Natural killer cell treated with Interleukin-12 subunit alpha and Interleukin-12 subunit beta and Interleukin-15 and Interleukin-18, amount 100 ng/mL, for 72 hours (primary cell): ENCODE measurements at regions not wholly inside any gene's neighbourhood (a gene's known extent, or its start where the extent isn't known, plus 50 kb on each side); places are given as distances from the start of the nearest gene placed in this dataset.
A peak's percentile ranks its signal among the peaks of the same experiment; 100 is the strongest.

Experiments used
- ATAC-seq, 2 donors: fragments of 150-1000 bp; cut with Tn5 transposase in 1 of 2; sonication (Bioruptor Pico), chemical (Tn5 transposase) in 1 of 2; 2 replicates each; pipeline ENCODE4 v1.10.0; 2021
- DNase-seq: peaks from one replicate; pipeline ENCODE4 v3.0.0; 2022; ENCODE audit warnings: low spot score
- H3K27ac Mint-ChIP-seq, 2 donors: 1 replicate in 1 of 2; 2 replicates in 1 of 2; pipeline ENCODE4 v1.8.0; 2022; ENCODE audit warnings: mixed read lengths in 2 of 2, mild to moderate bottlenecking in 1 of 2, moderate library complexity in 1 of 2
- H3K27me3 Mint-ChIP-seq, 2 donors: 1 replicate in 1 of 2; 2 replicates in 1 of 2; pipeline ENCODE4 v1.8.0; 2022; ENCODE audit warnings: mixed read lengths in 2 of 2
- H3K36me3 Mint-ChIP-seq: one replicate; pipeline ENCODE4 v1.8.0; 2022; ENCODE audit warnings: mixed read lengths
- H3K4me1 Mint-ChIP-seq, 2 donors: 1 replicate in 1 of 2; 2 replicates in 1 of 2; pipeline ENCODE4 v1.8.0; 2022; ENCODE audit warnings: low read depth in 2 of 2, mixed read lengths in 2 of 2, mild to moderate bottlenecking in 1 of 2
- H3K4me3 Mint-ChIP-seq: one replicate; pipeline ENCODE4 v1.8.0; 2022; ENCODE audit warnings: mixed read lengths
- H3K9me3 Mint-ChIP-seq: 2 replicates; pipeline ENCODE4 v1.8.0; 2022; ENCODE audit warnings: mixed read lengths

- no peak overlapping the region for H3K27ac Mint-ChIP-seq
- H3K36me3 Mint-ChIP-seq = no peaks in the 10 kb centered on the region
- no peak overlapping the region for H3K4me3 Mint-ChIP-seq
- H3K9me3 Mint-ChIP-seq = no peaks in the 10 kb centered on the region
- no peak for DNase-seq
- peaks cover 24 to 37% of the 10 kb centered on the region in 2 donors for H3K27me3 Mint-ChIP-seq
- no peaks in the 10 kb centered on the region for H3K4me1 Mint-ChIP-seq
- no peak for ATAC-seq
These were observed 965.2 kb downstream of the TBC1D22A start for GRCh38 chr22:47727641-47728040.

- no peaks in the 10 kb centered on the region for H3K9me3 Mint-ChIP-seq
- no peaks in the 10 kb centered on the region for H3K36me3 Mint-ChIP-seq
- ATAC-seq (no peak), DNase-seq (no peak)
- H3K27ac Mint-ChIP-seq = no peak overlapping the region
- H3K27me3 Mint-ChIP-seq = peaks cover 28 to 42% of the 10 kb centered on the region in 2 donors
- H3K4me1 Mint-ChIP-seq = no peaks in the 10 kb centered on the region
- no peak overlapping the region for H3K4me3 Mint-ChIP-seq
These were observed 962.3 kb downstream of the TBC1D22A start for GRCh38 chr22:47724751-47725150.

- H3K27me3 Mint-ChIP-seq = peaks cover 28 to 38% of the 10 kb centered on the region in 2 donors
- H3K4me1 Mint-ChIP-seq = no peaks in the 10 kb centered on the region
- no peak for ATAC-seq
These were observed 961.6 kb downstream of the TBC1D22A start for GRCh38 chr22:47724030-47724429.

GRCh38 chr22:47718337-47718736 is 955.9 kb downstream of the TBC1D22A start:
- H3K4me3 Mint-ChIP-seq = no peak overlapping the region
- DNase-seq (no peak), ATAC-seq (no peak)
- H3K9me3 Mint-ChIP-seq = no peaks in the 10 kb centered on the region
- H3K27ac Mint-ChIP-seq = no peak overlapping the region
- H3K36me3 Mint-ChIP-seq = no peaks in the 10 kb centered on the region
- peaks cover 17 to 21% of the 10 kb centered on the region in 2 donors for H3K27me3 Mint-ChIP-seq
- H3K4me1 Mint-ChIP-seq = no peaks in the 10 kb centered on the region

More at GRCh38 chr22:47724030-47724429, 961.6 kb downstream of the TBC1D22A start:
- DNase-seq = no peak
- Mint-ChIP-seq H3K9me3 (no peaks in the 10 kb centered on the region), H3K27ac (no peak overlapping the region), H3K4me3 (no peak overlapping the region), H3K36me3 (no peaks in the 10 kb centered on the region)

- DNase-seq (no peak), ATAC-seq (no peak)
- H3K9me3 Mint-ChIP-seq = no peaks in the 10 kb centered on the region
- H3K36me3 Mint-ChIP-seq = no peaks in the 10 kb centered on the region
- peaks cover 20 to 21% of the 10 kb centered on the region in 2 donors for H3K27me3 Mint-ChIP-seq
- no peak overlapping the region for H3K27ac Mint-ChIP-seq
- H3K4me1 Mint-ChIP-seq = no peaks in the 10 kb centered on the region
- no peak overlapping the region for H3K4me3 Mint-ChIP-seq
These were observed 954.6 kb downstream of the TBC1D22A start for GRCh38 chr22:47716890-47717615.

GRCh38 chr22:47715866-47716578 is 953.6 kb downstream of the TBC1D22A start:
- ATAC-seq = no peak
- no peak for DNase-seq
- H3K4me3 Mint-ChIP-seq = no peak overlapping the region
- peaks cover 10 to 17% of the 10 kb centered on the region in 2 donors for H3K27me3 Mint-ChIP-seq
- H3K9me3 Mint-ChIP-seq = no peaks in the 10 kb centered on the region
- H3K4me1 Mint-ChIP-seq = no peaks in the 10 kb centered on the region
- H3K36me3 Mint-ChIP-seq = no peaks in the 10 kb centered on the region
- H3K27ac Mint-ChIP-seq = no peak overlapping the region

- Mint-ChIP-seq H3K4me3 (no peak overlapping the region), H3K27me3 (peaks cover 22 to 25% of the 10 kb centered on the region in 2 donors), H3K4me1 (no peaks in the 10 kb centered on the region), H3K27ac (no peak overlapping the region), H3K36me3 (no peaks in the 10 kb centered on the region), H3K9me3 (no peaks in the 10 kb centered on the region)
- DNase-seq (no peak), ATAC-seq (peak in 1 of 2 donors; percentile 31)
These were observed 951.5 kb downstream of the TBC1D22A start for GRCh38 chr22:47713941-47714340.

- no peak overlapping the region for H3K4me3 Mint-ChIP-seq
- no peaks in the 10 kb centered on the region for H3K4me1 Mint-ChIP-seq
- ATAC-seq (no peak), DNase-seq (no peak)
- peaks cover 31 to 47% of the 10 kb centered on the region in 2 donors for H3K27me3 Mint-ChIP-seq
- no peaks in the 10 kb centered on the region for H3K36me3 Mint-ChIP-seq
- no peaks in the 10 kb centered on the region for H3K9me3 Mint-ChIP-seq
- no peak overlapping the region for H3K27ac Mint-ChIP-seq
These were observed 947.7 kb downstream of the TBC1D22A start for GRCh38 chr22:47710135-47710534.

- no peak overlapping the region for H3K27ac Mint-ChIP-seq
- peaks cover 35 to 49% of the 10 kb centered on the region in 2 donors for H3K27me3 Mint-ChIP-seq
- no peaks in the 10 kb centered on the region for H3K36me3 Mint-ChIP-seq
- no peak overlapping the region for H3K4me3 Mint-ChIP-seq
- no peaks in the 10 kb centered on the region for H3K4me1 Mint-ChIP-seq
- ATAC-seq (no peak), DNase-seq (no peak)
- H3K9me3 Mint-ChIP-seq = no peaks in the 10 kb centered on the region
These were observed 942.9 kb downstream of the TBC1D22A start for GRCh38 chr22:47705350-47705749.

- no peaks in the 10 kb centered on the region for H3K36me3 Mint-ChIP-seq
- no peak overlapping the region for H3K27ac Mint-ChIP-seq
- no peaks in the 10 kb centered on the region for H3K9me3 Mint-ChIP-seq
- H3K27me3 Mint-ChIP-seq = peaks cover 16 to 26% of the 10 kb centered on the region in 2 donors
- ATAC-seq (no peak), DNase-seq (no peak)
- no peak overlapping the region for H3K4me3 Mint-ChIP-seq
- H3K4me1 Mint-ChIP-seq = no peaks in the 10 kb centered on the region
These were observed 936.5 kb downstream of the TBC1D22A start for GRCh38 chr22:47698906-47699305.

GRCh38 chr22:47697861-47698260 is 935.4 kb downstream of the TBC1D22A start:
- H3K4me1 Mint-ChIP-seq = no peaks in the 10 kb centered on the region
- peaks cover 16 to 26% of the 10 kb centered on the region in 2 donors for H3K27me3 Mint-ChIP-seq
- H3K27ac Mint-ChIP-seq = no peak overlapping the region
- no peaks in the 10 kb centered on the region for H3K9me3 Mint-ChIP-seq
- no peaks in the 10 kb centered on the region for H3K36me3 Mint-ChIP-seq
- no peak for DNase-seq
- no peak overlapping the region for H3K4me3 Mint-ChIP-seq
- ATAC-seq = no peak

GRCh38 chr22:47696776-47697175 is 934.3 kb downstream of the TBC1D22A start:
- Mint-ChIP-seq H3K4me1 (no peaks in the 10 kb centered on the region), H3K27me3 (peaks cover 10 to 18% of the 10 kb centered on the region in 2 donors), H3K27ac (no peak overlapping the region), H3K36me3 (no peaks in the 10 kb centered on the region), H3K4me3 (no peak overlapping the region), H3K9me3 (no peaks in the 10 kb centered on the region)
- DNase-seq = no peak
- no peak for ATAC-seq

GRCh38 chr22:47695176-47695575 is 932.7 kb downstream of the TBC1D22A start:
- Mint-ChIP-seq H3K36me3 (no peaks in the 10 kb centered on the region), H3K4me3 (no peak overlapping the region), H3K4me1 (no peaks in the 10 kb centered on the region), H3K9me3 (no peaks in the 10 kb centered on the region), H3K27me3 (peaks cover 7 to 9% of the 10 kb centered on the region in 2 donors), H3K27ac (no peak overlapping the region)
- ATAC-seq (no peak), DNase-seq (no peak)

GRCh38 chr22:47694536-47695130 is 932.2 kb downstream of the TBC1D22A start:
- no peak overlapping the region for H3K27ac Mint-ChIP-seq
- H3K27me3 Mint-ChIP-seq = peaks cover 8 to 10% of the 10 kb centered on the region in 2 donors
- no peak overlapping the region for H3K4me3 Mint-ChIP-seq
- H3K36me3 Mint-ChIP-seq = no peaks in the 10 kb centered on the region
- no peaks in the 10 kb centered on the region for H3K4me1 Mint-ChIP-seq
- no peaks in the 10 kb centered on the region for H3K9me3 Mint-ChIP-seq
- no peak for ATAC-seq
- DNase-seq = no peak
